Uterus (tissue), 2 donors: ENCODE measurements at regions not wholly inside any gene's neighbourhood (a gene's known extent, or its start where the extent isn't known, plus 50 kb on each side); places are given as distances from the start of the nearest gene placed in this dataset.

Source experiments
- CTCF ChIP-seq, 4 experiments: fragments of 200-600 bp in 2 of 4; fragments of 450-650 bp in 2 of 4; sonication (generic) in 2 of 4; IDR thresholded peaks; one replicate each; pipeline ENCODE4 v1.5.1; 2016 to 2019; ENCODE audit warnings: antibody characterized with exemption in 4 of 4, mild to moderate bottlenecking in 2 of 4, moderate library complexity in 1 of 4
- POLR2A ChIP-seq, 2 donors: fragments of 450-650 bp; IDR thresholded peaks; one replicate each; pipeline ENCODE4 v1.6.1; 2016; ENCODE audit warnings: antibody characterized with exemption in 2 of 2, mild to moderate bottlenecking in 1 of 2, moderate library complexity in 1 of 2

- TF ChIP-seq CTCF (IDR thresholded peaks at IDR 0.05) (no peak), POLR2A (IDR thresholded peaks at IDR 0.05) (no peak)
Measured at GRCh38 chr15:56804938-56805337, 71.6 kb upstream of the ZNF280D start.
